NCI-H2107 treated with DMSO at 0.1 percent for 48 hours (cell line): ENCODE measurements at regions not wholly inside any gene's neighbourhood (a gene's known extent, or its start where the extent isn't known, plus 50 kb on each side); places are given as distances from the start of the nearest gene placed in this dataset.
"Not testable (repeated sequence)": the region's sequence is repeated elsewhere in the genome, so short reads cannot be mapped to it uniquely, and the experiment has no call there.

ENCODE experiments used
- DNase-seq: peaks from one replicate; lab custom pipeline; 2025; ENCODE audit not compliant: unreplicated experiment; lab: John Stamatoyannopoulos, UW

GRCh38 chr5:57658018-57658417 is 175.4 kb upstream of the ACTBL2 start:
- no peak for DNase-seq

- DNase-seq: no peak
Measured at GRCh38 chr5:57655228-57655627, 172.6 kb upstream of the ACTBL2 start.

GRCh38 chr5:57653636-57654290 is 171.2 kb upstream of the ACTBL2 start:
- no peak for DNase-seq

- no peak for DNase-seq
Measured at GRCh38 chr5:57651127-57651526, 168.5 kb upstream of the ACTBL2 start.

- no peak for DNase-seq
Measured at GRCh38 chr5:57650360-57651069, 167.9 kb upstream of the ACTBL2 start.

- DNase-seq: no peak
Measured at GRCh38 chr5:57642698-57643097, 160.1 kb upstream of the ACTBL2 start.

GRCh38 chr5:57642066-57642465 is 159.5 kb upstream of the ACTBL2 start:
- no peak for DNase-seq

- DNase-seq: no peak
Measured at GRCh38 chr5:57635146-57635777, 152.7 kb upstream of the ACTBL2 start.

- DNase-seq: no peak
Measured at GRCh38 chr5:57632937-57633336, 150.3 kb upstream of the ACTBL2 start.

- not testable (repeated sequence) for DNase-seq
Measured at GRCh38 chr5:57631139-57631538, 148.5 kb upstream of the ACTBL2 start.

GRCh38 chr5:57627661-57628060 is 145.1 kb upstream of the ACTBL2 start:
- no peak for DNase-seq

- no peak for DNase-seq
Measured at GRCh38 chr5:57626703-57627102, 144.1 kb upstream of the ACTBL2 start.

GRCh38 chr5:57621624-57622023 is 139.0 kb upstream of the ACTBL2 start:
- DNase-seq: no peak

GRCh38 chr5:57618767-57619381 is 136.3 kb upstream of the ACTBL2 start:
- no peak for DNase-seq

GRCh38 chr5:57613741-57614140 is 131.1 kb upstream of the ACTBL2 start:
- DNase-seq: no peak

- DNase-seq: no peak
Measured at GRCh38 chr5:57611177-57611576, 128.6 kb upstream of the ACTBL2 start.

GRCh38 chr5:57608542-57608941 is 125.9 kb upstream of the ACTBL2 start:
- no peak for DNase-seq

GRCh38 chr5:57601996-57602395 is 119.4 kb upstream of the ACTBL2 start:
- no peak for DNase-seq

GRCh38 chr5:57600321-57600720 is 117.7 kb upstream of the ACTBL2 start:
- no peak for DNase-seq

GRCh38 chr5:57598756-57599155 is 116.1 kb upstream of the ACTBL2 start:
- no peak for DNase-seq

- no peak for DNase-seq
Measured at GRCh38 chr5:57598097-57598496, 115.5 kb upstream of the ACTBL2 start.

- DNase-seq: no peak
Measured at GRCh38 chr5:57595523-57595991, 112.9 kb upstream of the ACTBL2 start.
